Retinal pigment epithelial cell (primary cell): ENCODE measurements at regions not wholly inside any gene's neighbourhood (a gene's known extent, or its start where the extent isn't known, plus 50 kb on each side); places are given as distances from the start of the nearest gene placed in this dataset.
"Not testable (repeated sequence)": the region's sequence is repeated elsewhere in the genome, so short reads cannot be mapped to it uniquely, and the experiment has no call there.

ENCODE experiments used
- DNase-seq: peaks from one replicate; pipeline ENCODE4 v3.0.0-alpha.2; 2010; ENCODE audit warnings: low read depth
- H3K4me3 ChIP-seq: 2 replicates; pipeline ENCODE4 v1.5.1; 2011; ENCODE audit warnings: mild to moderate bottlenecking, low read length, control low read depth, moderate library complexity
- CTCF ChIP-seq: conservative IDR thresholded peaks from 2 replicates; pipeline ENCODE4 v1.5.1; 2011; ENCODE audit warnings: low read depth, low read length, control low read depth, inconsistent platforms

GRCh38 chr6:865846-866245 lies 172.9 kb upstream of the EXOC2 start:
- TF ChIP-seq CTCF: no peak
- H3K4me3 ChIP-seq: no peak overlapping the region
- no peak for DNase-seq

- no peak overlapping the region for H3K4me3 ChIP-seq
- TF ChIP-seq CTCF: no peak
- no peak for DNase-seq
Measured at GRCh38 chr6:863831-864230, 170.9 kb upstream of the EXOC2 start.

- H3K4me3 ChIP-seq, DNase-seq: not testable (repeated sequence)
Measured at GRCh38 chr6:863127-863526, 170.2 kb upstream of the EXOC2 start.

- H3K4me3 ChIP-seq: no peak overlapping the region
- no peak for TF ChIP-seq CTCF
- no peak for DNase-seq
Measured at GRCh38 chr6:859936-860335, 167.0 kb upstream of the EXOC2 start.

GRCh38 chr6:854406-855118 lies 161.6 kb upstream of the EXOC2 start:
- no peak overlapping the region for H3K4me3 ChIP-seq
- no peak for TF ChIP-seq CTCF
- DNase-seq: no peak

GRCh38 chr6:852216-852615 lies 159.3 kb upstream of the EXOC2 start:
- DNase-seq, H3K4me3 ChIP-seq: not testable (repeated sequence)

GRCh38 chr6:849075-849506 lies 156.2 kb upstream of the EXOC2 start:
- H3K4me3 ChIP-seq: no peak overlapping the region
- DNase-seq: no peak
- TF ChIP-seq CTCF: no peak

GRCh38 chr6:845566-845965 lies 152.6 kb upstream of the EXOC2 start:
- no peak overlapping the region for H3K4me3 ChIP-seq
- TF ChIP-seq CTCF: no peak
- DNase-seq: no peak
